LNCAP (cell line): ENCODE measurements at regions not wholly inside any gene's neighbourhood (a gene's known extent, or its start where the extent isn't known, plus 50 kb on each side); places are given as distances from the start of the nearest gene placed in this dataset.

ENCODE experiments used
- CTCF ChIP-seq: fragments of 450-650 bp; IDR thresholded peaks from 2 replicates; pipeline ENCODE4 v1.5.1; 2017; ENCODE audit warnings: mild to moderate bottlenecking

- TF ChIP-seq CTCF = no peak
Measured at GRCh38 chr13:80086304-80086721, 254.6 kb downstream of the SPRY2 start.

DNA sequence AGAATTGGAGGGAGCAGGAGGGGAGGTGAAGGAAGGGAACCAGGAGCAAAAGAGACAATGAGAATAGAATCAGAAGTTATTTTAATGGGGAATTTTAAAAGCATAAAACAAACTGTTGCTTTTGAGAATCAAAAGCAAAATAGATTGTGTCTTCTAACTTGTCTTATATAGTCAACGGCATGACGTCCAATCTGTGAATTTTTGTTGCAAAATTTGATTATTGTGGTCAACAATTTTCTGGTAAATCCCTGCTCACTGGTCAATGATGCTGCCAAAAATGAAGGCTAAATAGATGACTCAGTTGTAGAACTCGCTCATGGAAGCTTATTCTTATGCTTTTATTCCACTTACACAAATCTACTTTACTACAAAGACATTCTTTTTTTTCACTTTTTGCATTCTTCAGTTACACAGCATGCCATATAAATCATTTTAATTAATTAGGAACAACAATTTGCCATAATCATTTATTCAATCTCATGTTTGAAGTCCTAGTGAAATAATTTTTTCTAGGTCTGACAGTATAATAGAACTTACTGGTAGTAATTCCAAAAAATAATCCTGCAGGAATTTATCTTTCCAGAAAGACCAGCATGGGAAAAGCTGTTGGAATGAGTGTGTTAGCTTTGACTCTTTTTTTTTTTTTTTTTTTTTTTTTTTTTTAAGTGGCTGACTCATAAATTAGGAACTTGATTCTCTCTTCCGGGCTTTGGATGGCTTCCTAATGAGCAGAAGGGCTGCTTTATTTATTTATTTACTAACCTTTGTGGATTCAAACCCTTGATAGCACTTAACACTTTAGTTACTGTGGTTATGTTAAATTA lies 256.9 kb downstream of the SPRY2 start:
- TF ChIP-seq CTCF = no peak

DNA sequence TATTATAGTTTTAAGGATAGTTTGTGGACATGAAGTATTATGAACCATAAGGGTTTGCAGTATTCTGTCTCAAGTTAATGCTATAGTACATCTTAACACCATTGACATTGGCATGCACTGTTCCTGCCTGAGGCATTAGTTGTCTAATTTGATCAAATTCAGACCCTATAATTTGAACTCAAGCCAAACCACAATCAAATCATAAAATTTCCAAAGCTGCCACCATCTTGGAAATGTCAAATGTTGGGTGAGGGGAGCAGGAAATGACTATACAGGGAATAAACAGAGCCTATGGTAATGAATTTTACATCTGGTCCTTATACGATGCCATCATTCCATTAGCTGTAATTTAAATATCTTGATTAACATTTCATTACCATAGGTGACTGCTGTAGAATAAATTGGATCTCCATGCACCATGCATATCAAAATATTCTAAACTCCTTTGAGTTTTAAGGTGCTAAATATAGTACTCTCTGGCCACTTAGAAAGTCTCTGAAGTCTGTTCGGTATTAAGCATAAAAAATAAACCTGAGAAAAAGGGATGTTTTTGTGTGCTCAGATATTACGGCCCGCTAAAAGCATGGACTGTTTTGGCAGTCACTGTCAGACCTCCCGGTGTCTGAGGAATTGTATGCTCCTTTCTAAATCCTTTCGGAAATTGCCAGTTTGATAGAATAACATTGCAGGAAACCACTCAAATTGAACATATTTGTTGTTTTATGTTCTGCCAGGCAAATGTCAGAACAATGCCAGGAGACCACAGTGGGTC lies 257.7 kb downstream of the SPRY2 start:
- TF ChIP-seq CTCF = no peak

DNA sequence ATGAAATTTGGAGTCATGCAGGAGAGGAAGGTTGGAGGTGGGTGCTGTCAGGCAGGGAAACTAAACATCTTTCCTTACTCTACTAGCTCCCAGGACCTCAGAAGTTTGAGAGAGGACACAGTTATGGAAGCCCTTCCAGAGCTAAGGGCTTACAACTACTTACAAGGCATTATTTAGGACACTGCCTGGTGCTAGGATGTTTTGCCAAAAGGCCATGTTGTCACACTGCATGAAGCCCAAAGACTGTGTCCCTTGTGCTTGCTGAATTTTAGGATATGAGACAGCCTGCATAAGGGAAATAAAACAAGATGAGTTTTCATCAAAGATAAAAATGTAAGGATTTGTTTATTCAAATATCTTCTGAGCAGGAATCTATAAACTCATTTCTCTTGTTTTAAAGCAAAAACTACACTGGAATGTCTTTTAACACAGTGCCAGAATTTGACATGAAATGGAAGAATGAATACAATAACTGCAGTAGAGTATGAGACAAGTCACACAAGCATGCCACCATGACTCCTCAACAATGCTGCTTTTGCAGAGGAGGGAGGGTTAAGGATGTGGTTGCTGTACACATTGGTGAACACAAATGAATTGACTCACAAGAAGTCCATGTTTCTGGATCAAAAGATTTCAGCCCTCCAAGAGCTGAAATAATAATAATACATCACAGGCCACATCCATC lies 258.4 kb downstream of the SPRY2 start:
- TF ChIP-seq CTCF = no peak

- no peak for TF ChIP-seq CTCF
Measured at GRCh38 chr13:80074811-80075210, 266.1 kb downstream of the SPRY2 start.

DNA sequence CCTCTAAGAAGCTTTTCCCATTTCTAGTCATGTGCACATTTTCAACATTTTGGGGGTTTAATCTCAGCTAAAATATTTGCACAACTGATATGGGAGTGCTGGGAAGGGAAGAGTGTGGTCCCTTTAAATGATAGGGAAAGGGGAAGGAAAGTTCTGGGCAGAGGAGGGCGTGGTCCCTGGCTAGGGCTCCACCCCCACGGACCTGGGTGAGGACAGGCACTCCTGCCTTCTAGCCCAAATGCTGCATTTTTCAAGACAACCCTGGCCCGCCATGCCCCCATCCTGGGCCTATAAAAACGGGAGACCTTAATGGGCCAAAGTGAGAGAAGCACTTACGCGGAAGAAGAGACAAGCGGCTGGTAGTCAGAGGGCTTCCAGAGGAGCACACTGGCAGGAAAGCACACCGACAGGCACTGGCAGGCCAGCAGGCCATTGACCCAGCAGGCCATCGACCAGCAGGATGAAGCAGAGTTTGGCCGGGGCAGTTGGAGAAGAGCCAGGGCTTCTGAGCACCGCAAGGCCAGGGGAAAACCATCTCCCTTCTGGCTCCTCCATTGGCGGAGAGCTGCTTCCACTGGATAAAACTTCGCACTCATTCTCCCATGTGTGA lies 266.7 kb downstream of the SPRY2 start:
- TF ChIP-seq CTCF = no peak

GRCh38 chr13:80072231-80072630 lies 268.7 kb downstream of the SPRY2 start:
- TF ChIP-seq CTCF = no peak
